HepG2 (cell line): ENCODE measurements at regions not wholly inside any gene's neighbourhood (a gene's known extent, or its start where the extent isn't known, plus 50 kb on each side); places are given as distances from the start of the nearest gene placed in this dataset.

Experiments used
- ATF7 ChIP-seq, 2 experiments: fragments of 450-650 bp in 1 of 2; sonication (generic) in 1 of 2; formaldehyde crosslinking in 1 of 2; IDR thresholded peaks; 2 replicates each; pipeline versions ENCODE4 v1.4.0 to v1.6.1; 2016 to 2020; ENCODE audit warnings: antibody characterized with exemption in 1 of 2, mild to moderate bottlenecking in 1 of 2, missing genetic modification reagents in 1 of 2
- HNRNPH1 ChIP-seq: fragments of 200-400 bp; formaldehyde crosslinking; optimal IDR thresholded peaks from 2 replicates; pipeline ENCODE3; 2017; ENCODE audit warnings: mild to moderate bottlenecking, low read depth, low read length
- IRF1 ChIP-seq: sonication (generic); formaldehyde crosslinking; IDR thresholded peaks from 2 replicates; pipeline ENCODE4 v1.4.0; 2020; ENCODE audit warnings: low read depth, mild to moderate bottlenecking, missing genetic modification reagents
- MEF2D ChIP-seq: sonication (generic); formaldehyde crosslinking; IDR thresholded peaks from 2 replicates; pipeline ENCODE4 v1.5.1; 2020; ENCODE audit warnings: mild to moderate bottlenecking, missing genetic modification reagents
- NCOA1 ChIP-seq: sonication (generic); formaldehyde crosslinking; IDR thresholded peaks from 2 replicates; pipeline ENCODE4 v1.9.0; 2021; ENCODE audit warnings: missing genetic modification reagents
- NR3C1 ChIP-seq: sonication (generic); formaldehyde crosslinking; IDR thresholded peaks from 2 replicates; pipeline ENCODE4 v1.4.0; 2020; ENCODE audit warnings: missing genetic modification reagents
- ONECUT2 ChIP-seq: sonication (generic); formaldehyde crosslinking; IDR thresholded peaks from 2 replicates; pipeline ENCODE4 v1.4.0; 2020; ENCODE audit warnings: missing genetic modification reagents
- PAF1 ChIP-seq: IDR thresholded peaks from 2 replicates; pipeline ENCODE4 v1.6.1; 2016; ENCODE audit warnings: missing genetic modification reagents, missing compliant biosample characterization
- PLRG1 ChIP-seq: fragments of 450-650 bp; conservative IDR thresholded peaks from 2 replicates; pipeline ENCODE4 v1.6.1; 2016
- SOX13 ChIP-seq, 3 experiments: fragments of 450-650 bp in 1 of 3; sonication (generic) in 1 of 3; formaldehyde crosslinking in 1 of 3; IDR thresholded peaks in 2 of 3; conservative IDR thresholded peaks in 1 of 3; 2 replicates each; pipeline versions ENCODE4 v1.5.0 to v1.6.1; 2016 to 2020; ENCODE audit warnings: antibody characterized with exemption in 1 of 3, mild to moderate bottlenecking in 1 of 3, missing compliant biosample characterization in 1 of 3, missing genetic modification reagents in 1 of 3, moderate library complexity in 1 of 3
- SPEN ChIP-seq: sonication (generic); formaldehyde crosslinking; IDR thresholded peaks from 2 replicates; pipeline ENCODE4 v1.5.1; 2020; ENCODE audit warnings: low read depth, mild to moderate bottlenecking, missing genetic modification reagents
- TOE1 ChIP-seq: sonication (generic); formaldehyde crosslinking; IDR thresholded peaks from 2 replicates; pipeline ENCODE4 v1.4.0; 2020; ENCODE audit warnings: mild to moderate bottlenecking, missing genetic modification reagents
- TP53 ChIP-seq: sonication (generic); formaldehyde crosslinking; conservative IDR thresholded peaks from 2 replicates; pipeline ENCODE4 v1.4.0; 2020; ENCODE audit warnings: missing genetic modification reagents
- ZKSCAN8 ChIP-seq: IDR thresholded peaks from 2 replicates; pipeline ENCODE4 v1.6.1; 2016; ENCODE audit warnings: borderline replicate concordance, missing genetic modification reagents, missing compliant biosample characterization
- ZNF513 ChIP-seq: sonication (generic); formaldehyde crosslinking; conservative IDR thresholded peaks from 2 replicates; pipeline ENCODE4 v1.5.0; 2020; ENCODE audit warnings: missing genetic modification reagents
- ZNF639 ChIP-seq: conservative IDR thresholded peaks from 2 replicates; pipeline ENCODE4 v1.6.1; 2018; ENCODE audit warnings: missing genetic modification reagents
- ZNF644 ChIP-seq: IDR thresholded peaks from 2 replicates; pipeline ENCODE4 v1.6.1; 2016; ENCODE audit warnings: low read depth
- TF ChIP-seq, protein P1 (sequence below), 2 experiments: fragments of 450-650 bp in 1 of 2; sonication (generic) in 1 of 2; formaldehyde crosslinking in 1 of 2; IDR thresholded peaks; 2 replicates each; pipeline versions ENCODE4 v1.6.1 to v1.8.0; 2016 to 2022; ENCODE audit warnings: antibody characterized with exemption in 1 of 2, mild to moderate bottlenecking in 1 of 2, missing genetic modification reagents in 1 of 2

DNA sequence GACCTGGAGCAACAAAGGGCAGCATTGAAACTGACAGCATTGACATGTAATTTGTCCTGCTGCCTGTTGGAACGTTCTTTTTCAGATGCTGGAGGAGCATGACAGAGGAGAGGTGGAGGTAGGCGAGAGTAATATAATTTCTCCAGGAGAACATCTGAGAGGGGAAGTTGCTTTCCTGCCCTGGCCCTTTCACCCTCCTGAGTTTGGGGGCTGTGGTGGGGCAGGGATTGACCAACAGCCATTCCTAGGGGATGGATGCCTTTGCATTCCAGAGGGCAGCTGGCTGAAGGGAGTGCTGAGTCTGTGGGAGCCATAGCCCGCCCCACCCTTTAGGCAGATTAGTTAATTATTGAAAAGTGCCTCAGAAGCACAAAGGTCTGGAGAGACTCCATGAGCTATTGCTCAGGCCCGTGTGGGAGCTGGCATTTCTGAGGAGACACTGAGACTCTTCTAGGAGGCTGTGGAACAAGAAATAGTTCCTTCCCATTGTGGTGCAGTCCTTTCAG, 73.5 kb downstream of the ARF6 start (continued):
- TF ChIP-seq, protein P1, sequence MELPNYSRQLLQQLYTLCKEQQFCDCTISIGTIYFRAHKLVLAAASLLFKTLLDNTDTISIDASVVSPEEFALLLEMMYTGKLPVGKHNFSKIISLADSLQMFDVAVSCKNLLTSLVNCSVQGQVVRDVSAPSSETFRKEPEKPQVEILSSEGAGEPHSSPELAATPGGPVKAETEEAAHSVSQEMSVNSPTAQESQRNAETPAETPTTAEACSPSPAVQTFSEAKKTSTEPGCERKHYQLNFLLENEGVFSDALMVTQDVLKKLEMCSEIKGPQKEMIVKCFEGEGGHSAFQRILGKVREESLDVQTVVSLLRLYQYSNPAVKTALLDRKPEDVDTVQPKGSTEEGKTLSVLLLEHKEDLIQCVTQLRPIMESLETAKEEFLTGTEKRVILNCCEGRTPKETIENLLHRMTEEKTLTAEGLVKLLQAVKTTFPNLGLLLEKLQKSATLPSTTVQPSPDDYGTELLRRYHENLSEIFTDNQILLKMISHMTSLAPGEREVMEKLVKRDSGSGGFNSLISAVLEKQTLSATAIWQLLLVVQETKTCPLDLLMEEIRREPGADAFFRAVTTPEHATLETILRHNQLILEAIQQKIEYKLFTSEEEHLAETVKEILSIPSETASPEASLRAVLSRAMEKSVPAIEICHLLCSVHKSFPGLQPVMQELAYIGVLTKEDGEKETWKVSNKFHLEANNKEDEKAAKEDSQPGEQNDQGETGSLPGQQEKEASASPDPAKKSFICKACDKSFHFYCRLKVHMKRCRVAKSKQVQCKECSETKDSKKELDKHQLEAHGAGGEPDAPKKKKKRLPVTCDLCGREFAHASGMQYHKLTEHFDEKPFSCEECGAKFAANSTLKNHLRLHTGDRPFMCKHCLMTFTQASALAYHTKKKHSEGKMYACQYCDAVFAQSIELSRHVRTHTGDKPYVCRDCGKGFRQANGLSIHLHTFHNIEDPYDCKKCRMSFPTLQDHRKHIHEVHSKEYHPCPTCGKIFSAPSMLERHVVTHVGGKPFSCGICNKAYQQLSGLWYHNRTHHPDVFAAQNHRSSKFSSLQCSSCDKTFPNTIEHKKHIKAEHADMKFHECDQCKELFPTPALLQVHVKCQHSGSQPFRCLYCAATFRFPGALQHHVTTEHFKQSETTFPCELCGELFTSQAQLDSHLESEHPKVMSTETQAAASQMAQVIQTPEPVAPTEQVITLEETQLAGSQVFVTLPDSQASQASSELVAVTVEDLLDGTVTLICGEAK (IDR thresholded peaks at IDR 0.05) = no peak
- TF ChIP-seq, protein P1 (CRISPR knock-in tag; IDR thresholded peaks at IDR 0.05) = peak; percentile 22; the same call in 1 of the 2 replicates
- TF ChIP-seq IRF1 (CRISPR knock-in tag) = no peak
- no peak for TF ChIP-seq SOX13 (IDR thresholded peaks at IDR 0.05)
- TF ChIP-seq SOX13 (CRISPR knock-in tag; conservative IDR thresholded peaks at IDR 0.05 in 1 of 2, IDR thresholded peaks at IDR 0.05 in 1 of 2) = peak in 1 of 2 experiments; percentile 42; a peak in 2 of 4 replicates
- TF ChIP-seq ONECUT2 (CRISPR knock-in tag) = no peak
- TF ChIP-seq ZNF513 (CRISPR knock-in tag) = no peak
- TF ChIP-seq PAF1 = no peak
- no peak for TF ChIP-seq ZKSCAN8 (CRISPR knock-in tag)
- TF ChIP-seq SPEN = no peak
- TF ChIP-seq MEF2D = no peak
- no peak for TF ChIP-seq PLRG1
- TF ChIP-seq NR3C1 = no peak
- TF ChIP-seq NCOA1 (CRISPR knock-in tag) = no peak
- no peak for TF ChIP-seq TOE1 (CRISPR knock-in tag)
- TF ChIP-seq ZNF639 = no peak
- TF ChIP-seq HNRNPH1 = no peak
- TF ChIP-seq ATF7 (IDR thresholded peaks at IDR 0.05) = no peak
- TF ChIP-seq ATF7 (CRISPR knock-in tag; IDR thresholded peaks at IDR 0.05) = no peak
- TF ChIP-seq TP53 = no peak
- 0 out of 2 replicates have a peak, but pooled peaks have one; percentile 25 for TF ChIP-seq ZNF644 (CRISPR knock-in tag)
